Dendritic cell treated with granulocyte-macrophage colony-stimulating factor and Interleukin-4, amounts not matched to agents 40 ng/mL and 50 ng/mL, for 4 days (primary cell): ENCODE measurements at regions not wholly inside any gene's neighbourhood (a gene's known extent, or its start where the extent isn't known, plus 50 kb on each side); places are given as distances from the start of the nearest gene placed in this dataset.

Experiments
- H3K27ac Mint-ChIP-seq: one replicate; pipeline ENCODE4 v1.8.0; 2022; ENCODE audit warnings: mild to moderate bottlenecking, mixed read lengths
- H3K27me3 Mint-ChIP-seq: one replicate; pipeline ENCODE4 v1.8.0; 2022; ENCODE audit warnings: mild to moderate bottlenecking, mixed read lengths
- H3K36me3 Mint-ChIP-seq: one replicate; pipeline ENCODE4 v1.8.0; 2022; ENCODE audit warnings: low read depth, mixed read lengths
- H3K4me1 Mint-ChIP-seq: one replicate; pipeline ENCODE4 v1.8.0; 2022; ENCODE audit warnings: low read depth, mixed read lengths
- H3K4me3 Mint-ChIP-seq: one replicate; pipeline ENCODE4 v1.8.0; 2022; ENCODE audit warnings: mild to moderate bottlenecking, moderate library complexity, mixed read lengths
- H3K9me3 Mint-ChIP-seq: one replicate; pipeline ENCODE4 v1.8.0; 2022; ENCODE audit warnings: mixed read lengths
- intact Hi-C: fragments of 100-400 bp; cut with micrococcal nuclease; formaldehyde crosslinking; loops from one replicate; pipeline ENCODE4 v1.15.0; 2022

GRCh38 chr2:193523662-193524061 is 1328.9 kb upstream of the TMEFF2 start:
- Mint-ChIP-seq H3K9me3 (peaks cover 3% of the 10 kb centered on the region), H3K27ac (no peak overlapping the region), H3K4me3 (no peak overlapping the region), H3K36me3 (no peaks in the 10 kb centered on the region), H3K4me1 (no peaks in the 10 kb centered on the region), H3K27me3 (no peaks in the 10 kb centered on the region)
- intact Hi-C loops: no loop called here

- no peaks in the 10 kb centered on the region for H3K4me1 Mint-ChIP-seq
- no peaks in the 10 kb centered on the region for H3K27me3 Mint-ChIP-seq
- peaks cover 10% of the 10 kb centered on the region for H3K9me3 Mint-ChIP-seq
- no peak overlapping the region for H3K27ac Mint-ChIP-seq
- H3K36me3 Mint-ChIP-seq: no peaks in the 10 kb centered on the region
- H3K4me3 Mint-ChIP-seq: no peak overlapping the region
- intact Hi-C loops: no loop called here
Observed at GRCh38 chr2:193521523-193521922, 1326.8 kb upstream of the TMEFF2 start.

GRCh38 chr2:193520709-193521458 is 1326.2 kb upstream of the TMEFF2 start:
- Mint-ChIP-seq H3K4me3 (no peak overlapping the region), H3K9me3 (peaks cover 10% of the 10 kb centered on the region), H3K4me1 (no peaks in the 10 kb centered on the region), H3K27me3 (no peaks in the 10 kb centered on the region), H3K36me3 (no peaks in the 10 kb centered on the region), H3K27ac (no peak overlapping the region)
- intact Hi-C loops: no loop called here

GRCh38 chr2:193518041-193518817 is 1323.5 kb upstream of the TMEFF2 start:
- intact Hi-C loops: no loop called here
- H3K9me3 Mint-ChIP-seq: peaks cover 10% of the 10 kb centered on the region
- H3K4me1 Mint-ChIP-seq: no peaks in the 10 kb centered on the region

GRCh38 chr2:193517615-193518014 is 1322.9 kb upstream of the TMEFF2 start:
- intact Hi-C loops: no loop called here
- H3K4me1 Mint-ChIP-seq: no peaks in the 10 kb centered on the region
- H3K9me3 Mint-ChIP-seq: peaks cover 10% of the 10 kb centered on the region
- H3K27me3 Mint-ChIP-seq: no peaks in the 10 kb centered on the region
- H3K4me3 Mint-ChIP-seq: no peak overlapping the region
- no peaks in the 10 kb centered on the region for H3K36me3 Mint-ChIP-seq
- no peak overlapping the region for H3K27ac Mint-ChIP-seq

More at GRCh38 chr2:193518041-193518817, 1323.5 kb upstream of the TMEFF2 start:
- H3K4me3 Mint-ChIP-seq: no peak overlapping the region
- no peak overlapping the region for H3K27ac Mint-ChIP-seq
- H3K36me3 Mint-ChIP-seq: no peaks in the 10 kb centered on the region
- H3K27me3 Mint-ChIP-seq: no peaks in the 10 kb centered on the region

- intact Hi-C loops: no loop called here
- Mint-ChIP-seq H3K27me3 (no peaks in the 10 kb centered on the region), H3K36me3 (no peaks in the 10 kb centered on the region), H3K4me3 (no peak overlapping the region), H3K9me3 (peaks cover 31% of the 10 kb centered on the region), H3K4me1 (no peaks in the 10 kb centered on the region), H3K27ac (no peak overlapping the region)
Observed at GRCh38 chr2:193506035-193506434, 1311.3 kb upstream of the TMEFF2 start.

GRCh38 chr2:193505620-193506019 is 1310.9 kb upstream of the TMEFF2 start:
- Mint-ChIP-seq H3K4me3 (no peak overlapping the region), H3K27ac (no peak overlapping the region), H3K36me3 (no peaks in the 10 kb centered on the region), H3K4me1 (no peaks in the 10 kb centered on the region), H3K9me3 (peaks cover 31% of the 10 kb centered on the region), H3K27me3 (no peaks in the 10 kb centered on the region)
- intact Hi-C loops: no loop called here

GRCh38 chr2:193502363-193503035 is 1307.8 kb upstream of the TMEFF2 start:
- intact Hi-C loops: no loop called here
- Mint-ChIP-seq H3K27ac (no peak overlapping the region), H3K4me3 (no peak overlapping the region), H3K9me3 (peaks cover 31% of the 10 kb centered on the region), H3K36me3 (no peaks in the 10 kb centered on the region), H3K4me1 (no peaks in the 10 kb centered on the region), H3K27me3 (no peaks in the 10 kb centered on the region)

- no peaks in the 10 kb centered on the region for H3K36me3 Mint-ChIP-seq
- H3K27me3 Mint-ChIP-seq: no peaks in the 10 kb centered on the region
- no peak overlapping the region for H3K27ac Mint-ChIP-seq
- intact Hi-C loops: no loop called here
- H3K4me1 Mint-ChIP-seq: no peaks in the 10 kb centered on the region
- H3K9me3 Mint-ChIP-seq: peaks cover 7% of the 10 kb centered on the region
- H3K4me3 Mint-ChIP-seq: no peak overlapping the region
Observed at GRCh38 chr2:193496786-193497185, 1302.1 kb upstream of the TMEFF2 start.

- no peaks in the 10 kb centered on the region for H3K36me3 Mint-ChIP-seq
- intact Hi-C loops: no loop called here
- no peaks in the 10 kb centered on the region for H3K27me3 Mint-ChIP-seq
- no peaks in the 10 kb centered on the region for H3K4me1 Mint-ChIP-seq
- H3K9me3 Mint-ChIP-seq: no peaks in the 10 kb centered on the region
- no peak overlapping the region for H3K27ac Mint-ChIP-seq
- no peak overlapping the region for H3K4me3 Mint-ChIP-seq
Observed at GRCh38 chr2:193482557-193482956, 1287.8 kb upstream of the TMEFF2 start.

- H3K4me3 Mint-ChIP-seq: no peak overlapping the region
- H3K9me3 Mint-ChIP-seq: no peaks in the 10 kb centered on the region
- intact Hi-C loops: no loop called here
- no peaks in the 10 kb centered on the region for H3K4me1 Mint-ChIP-seq
- no peak overlapping the region for H3K27ac Mint-ChIP-seq
- no peaks in the 10 kb centered on the region for H3K27me3 Mint-ChIP-seq
- no peaks in the 10 kb centered on the region for H3K36me3 Mint-ChIP-seq
Observed at GRCh38 chr2:193480187-193480586, 1285.5 kb upstream of the TMEFF2 start.

- intact Hi-C loops: no loop called here
- H3K4me3 Mint-ChIP-seq: no peak overlapping the region
- H3K27ac Mint-ChIP-seq: no peak overlapping the region
Observed at GRCh38 chr2:193476171-193476800, 1281.6 kb upstream of the TMEFF2 start.

GRCh38 chr2:193475038-193475437 is 1280.3 kb upstream of the TMEFF2 start:
- Mint-ChIP-seq H3K9me3 (peaks cover 25% of the 10 kb centered on the region), H3K27ac (no peak overlapping the region), H3K4me3 (no peak overlapping the region), H3K4me1 (no peaks in the 10 kb centered on the region), H3K27me3 (no peaks in the 10 kb centered on the region), H3K36me3 (no peaks in the 10 kb centered on the region)
- intact Hi-C loops: no loop called here

More at GRCh38 chr2:193476171-193476800, 1281.6 kb upstream of the TMEFF2 start:
- Mint-ChIP-seq H3K4me1 (no peaks in the 10 kb centered on the region), H3K27me3 (no peaks in the 10 kb centered on the region), H3K9me3 (peaks cover 23% of the 10 kb centered on the region), H3K36me3 (no peaks in the 10 kb centered on the region)

- no peak overlapping the region for H3K27ac Mint-ChIP-seq
- intact Hi-C loops: no loop called here
- no peaks in the 10 kb centered on the region for H3K4me1 Mint-ChIP-seq
- peaks cover 39% of the 10 kb centered on the region for H3K9me3 Mint-ChIP-seq
- H3K27me3 Mint-ChIP-seq: no peaks in the 10 kb centered on the region
- no peaks in the 10 kb centered on the region for H3K36me3 Mint-ChIP-seq
- no peak overlapping the region for H3K4me3 Mint-ChIP-seq
Observed at GRCh38 chr2:193469251-193469650, 1274.5 kb upstream of the TMEFF2 start.
